H9 (cell line): ENCODE measurements at regions not wholly inside any gene's neighbourhood (a gene's known extent, or its start where the extent isn't known, plus 50 kb on each side); places are given as distances from the start of the nearest gene placed in this dataset.

Experiments
- DNase-seq: peaks from one replicate; pipeline ENCODE4 v3.0.0-alpha.2; 2017
- H2AFZ ChIP-seq: one replicate; pipeline ENCODE4 v1.6.1; 2013; ENCODE audit warnings: mild to moderate bottlenecking, low read length, control low read depth, moderate library complexity
- H2AK5ac ChIP-seq: 2 replicates; pipeline ENCODE4 v1.6.1; 2013; ENCODE audit warnings: low read length, control low read depth, mixed read lengths; ENCODE audit not compliant: insufficient read length
- H2BK120ac ChIP-seq: one replicate; pipeline ENCODE4 v1.6.1; 2013; ENCODE audit warnings: low read depth, mild to moderate bottlenecking, low read length, control low read depth, inconsistent platforms; ENCODE audit not compliant: poor library complexity, severe bottlenecking
- H2BK12ac ChIP-seq: 2 replicates; pipeline ENCODE4 v1.6.1; 2013; ENCODE audit warnings: low read length, control low read depth, mixed read lengths, low read depth; ENCODE audit not compliant: insufficient read length
- H2BK15ac ChIP-seq: 2 replicates; pipeline ENCODE4 v1.6.1; 2013; ENCODE audit warnings: low read depth, low read length, control low read depth
- H2BK20ac ChIP-seq: one replicate; pipeline ENCODE4 v1.6.1; 2013; ENCODE audit warnings: low read depth, mild to moderate bottlenecking, low read length, control low read depth, inconsistent platforms; ENCODE audit not compliant: poor library complexity, severe bottlenecking
- H2BK5ac ChIP-seq: 2 replicates; pipeline ENCODE4 v1.6.1; 2013; ENCODE audit warnings: low read length, control low read depth, mixed read lengths; ENCODE audit not compliant: insufficient read length
- H3K14ac ChIP-seq: 2 replicates; pipeline ENCODE4 v1.6.1; 2013; ENCODE audit warnings: low read length, control low read depth; ENCODE audit not compliant: insufficient read depth
- H3K18ac ChIP-seq: 2 replicates; pipeline ENCODE4 v1.6.1; 2013; ENCODE audit warnings: low read depth, mild to moderate bottlenecking, mixed read lengths, low read length, control low read depth; ENCODE audit not compliant: insufficient read length
- H3K23ac ChIP-seq: 2 replicates; pipeline ENCODE4 v1.6.1; 2013; ENCODE audit warnings: low read length, control low read depth, mixed read lengths, low read depth; ENCODE audit not compliant: insufficient read length
- H3K23me2 ChIP-seq: 2 replicates; pipeline ENCODE4 v1.6.1; 2013; ENCODE audit warnings: low read depth, mild to moderate bottlenecking, mixed read lengths, low read length, control low read depth; ENCODE audit not compliant: insufficient read length, poor library complexity, severe bottlenecking
- H3K27ac ChIP-seq: 2 replicates; pipeline ENCODE4 v1.5.1; 2013; ENCODE audit warnings: low read length, control low read depth, mixed read lengths, low read depth; ENCODE audit not compliant: insufficient read length
- H3K27me3 ChIP-seq: 2 replicates; pipeline ENCODE4 v1.6.1; 2013; ENCODE audit warnings: low read length, control low read depth, inconsistent platforms; ENCODE audit not compliant: insufficient read depth
- H3K4ac ChIP-seq: 2 replicates; pipeline ENCODE4 v1.6.1; 2013; ENCODE audit warnings: low read depth, mild to moderate bottlenecking, control low read depth, inconsistent platforms, low read length, moderate library complexity
- H3K4me1 ChIP-seq: 2 replicates; pipeline ENCODE4 v1.6.1; 2013; ENCODE audit warnings: low read length, control low read depth, inconsistent platforms; ENCODE audit not compliant: insufficient read depth
- H3K4me2 ChIP-seq: 2 replicates; pipeline ENCODE4 v1.6.1; 2013; ENCODE audit warnings: low read length, control low read depth, mixed read lengths; ENCODE audit not compliant: insufficient read length, insufficient read depth
- H3K56ac ChIP-seq: 2 replicates; pipeline ENCODE4 v1.6.1; 2013; ENCODE audit warnings: low read depth, mild to moderate bottlenecking, mixed read lengths, low read length, control low read depth; ENCODE audit not compliant: insufficient read length
- H3K79me1 ChIP-seq: 2 replicates; pipeline ENCODE4 v1.6.1; 2013; ENCODE audit warnings: low read depth, mild to moderate bottlenecking, moderate library complexity, low read length, control low read depth, inconsistent platforms; ENCODE audit not compliant: insufficient read depth, poor library complexity, severe bottlenecking
- H3K79me2 ChIP-seq: 2 replicates; pipeline ENCODE4 v1.6.1; 2013; ENCODE audit warnings: low read length, control low read depth, inconsistent platforms; ENCODE audit not compliant: insufficient read depth
- H3K9ac ChIP-seq: 2 replicates; pipeline ENCODE4 v1.6.1; 2013; ENCODE audit warnings: low read length, control low read depth, mixed read lengths; ENCODE audit not compliant: insufficient read length; ENCODE audit errors: extremely low read depth
- H3K9me3 ChIP-seq: one replicate; pipeline ENCODE4 v1.6.1; 2013; ENCODE audit warnings: low read depth, low read length, inconsistent platforms; ENCODE audit not compliant: control insufficient read depth
- H3T11ph ChIP-seq: one replicate; pipeline ENCODE4 v1.6.1; 2013; ENCODE audit warnings: mild to moderate bottlenecking, low read length, control low read depth, inconsistent platforms
- H4K20me1 ChIP-seq: one replicate; pipeline ENCODE4 v1.6.1; 2013; ENCODE audit not compliant: control insufficient read depth, insufficient read length, insufficient read depth
- H4K5ac ChIP-seq: 2 replicates; pipeline ENCODE4 v1.6.1; 2013; ENCODE audit warnings: low read depth, mild to moderate bottlenecking, mixed read lengths, low read length, control low read depth; ENCODE audit not compliant: insufficient read length
- H4K8ac ChIP-seq: replicated peaks from 2 replicates; pipeline ENCODE4 v1.6.1; 2013; ENCODE audit warnings: low read length, control low read depth, mixed read lengths, low read depth; ENCODE audit not compliant: insufficient read length
- H4K91ac ChIP-seq: 2 replicates; pipeline ENCODE4 v1.6.1; 2013; ENCODE audit warnings: low read depth, mild to moderate bottlenecking, moderate library complexity, mixed read lengths, low read length, control low read depth; ENCODE audit not compliant: insufficient read length
- H3K27ac Mint-ChIP-seq, 3 experiments: 2 replicates in 2 of 3; 3 replicates in 1 of 3; pipeline ENCODE4 v1.8.0; 2020 to 2021; ENCODE audit warnings: mixed read lengths in 3 of 3, mild to moderate bottlenecking in 1 of 3, moderate library complexity in 1 of 3
- H3K27me3 Mint-ChIP-seq: 2 replicates; pipeline ENCODE4 v1.8.0; 2021; ENCODE audit warnings: low read depth, mild to moderate bottlenecking, moderate library complexity, mixed read lengths
- H3K36me3 Mint-ChIP-seq, 3 experiments: 2 replicates in 2 of 3; 3 replicates in 1 of 3; pipeline ENCODE4 v1.8.0; 2020 to 2021; ENCODE audit warnings: low read depth in 3 of 3, mixed read lengths in 3 of 3; ENCODE audit not compliant: insufficient read depth in 1 of 3
- H3K4me1 Mint-ChIP-seq, 2 experiments: 2 replicates each; pipeline ENCODE4 v1.8.0; 2020; ENCODE audit warnings: mixed read lengths in 2 of 2
- H3K4me3 Mint-ChIP-seq, 2 experiments: 2 replicates in 1 of 2; 3 replicates in 1 of 2; pipeline ENCODE4 v1.8.0; 2020 to 2021; ENCODE audit warnings: mild to moderate bottlenecking in 2 of 2, mixed read lengths in 2 of 2, moderate library complexity in 1 of 2
- H3K9me3 Mint-ChIP-seq, 2 experiments: 2 replicates in 1 of 2; 3 replicates in 1 of 2; pipeline ENCODE4 v1.8.0; 2020; ENCODE audit warnings: mild to moderate bottlenecking in 2 of 2, mixed read lengths in 2 of 2, moderate library complexity in 1 of 2
- WGBS: extraction: QIAGEN DNeasy Blood & Tissue Kit; methylation state at CpG from one replicate; pipeline ENCODE4 v1.1.7; 2013; ENCODE audit warnings: missing lambda C conversion rate, low lambda C conversion rate, mixed read lengths; ENCODE audit not compliant: insufficient read length; ENCODE audit errors: extremely low coverage; 5-methylcytosine and 5-hydroxymethylcytosine counted together
- TF ChIP-seq, protein P1 (sequence below): fragments of 200-600 bp; sonication (generic); conservative IDR thresholded peaks from 3 replicates; pipeline ENCODE4 v1.8.0; 2021; ENCODE audit warnings: antibody characterized with exemption, mild to moderate bottlenecking

DNA sequence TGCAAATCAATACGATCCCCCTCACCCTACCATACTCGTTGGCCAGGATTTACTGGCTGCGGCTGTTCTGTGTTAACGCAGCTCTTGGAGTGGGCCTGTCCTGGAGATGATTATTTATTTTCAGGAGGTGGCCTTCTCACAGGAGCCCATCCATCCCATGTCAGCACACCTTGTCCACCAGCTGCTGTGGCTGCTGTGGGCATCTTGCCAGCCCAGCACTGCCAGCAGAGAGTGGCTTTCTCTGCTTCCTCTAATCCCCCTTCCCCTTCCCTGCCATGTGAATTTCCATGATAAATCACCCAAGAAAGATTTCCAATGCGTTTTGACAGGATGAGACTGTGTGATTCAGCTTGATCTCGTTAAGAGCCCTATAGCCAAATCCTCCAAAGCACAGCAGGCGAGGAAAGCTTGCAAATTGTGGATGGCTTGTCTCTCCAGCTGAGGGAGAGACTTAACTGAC is 309.1 kb upstream of the C11orf87 start:
- Histone ChIP-seq H2BK120ac (no peak overlapping the region), H3K27me3 (no peaks in the 10 kb centered on the region), H3K56ac (no peak overlapping the region), H2BK15ac (no peak overlapping the region), H2AFZ (no peak overlapping the region), H3K4me1 (peaks cover 3% of the 10 kb centered on the region; the same call in 1 of the 2 replicates), H3K9ac (no peak overlapping the region), H3K79me2 (no peaks in the 10 kb centered on the region), H3K14ac (no peak overlapping the region), H3K23ac (no peak overlapping the region), H3K4me2 (no peak overlapping the region), H2AK5ac (no peak overlapping the region), H4K8ac (no peak overlapping the region), H4K20me1 (no peaks in the 10 kb centered on the region), H3K9me3 (no peaks in the 10 kb centered on the region), H3K79me1 (no peaks in the 10 kb centered on the region), H3K23me2 (no peaks in the 10 kb centered on the region), H4K91ac (no peak overlapping the region), H2BK5ac (no peak overlapping the region), H3K27ac (no peak overlapping the region), H4K5ac (no peak overlapping the region), H2BK20ac (no peak overlapping the region), H3K18ac (no peak overlapping the region), H3T11ph (no peak overlapping the region), H2BK12ac (no peak overlapping the region), H3K4ac (no peak overlapping the region)
- no CpG with 5 or more reads among the region's 7 CpGs for whole genome bisulfite sequencing
- H3K27me3 Mint-ChIP-seq = no peaks in the 10 kb centered on the region
- no peak for DNase-seq
- H3K27ac Mint-ChIP-seq = peak overlapping the region in 1 of 3 experiments; percentile 3; a peak in 2 of 7 replicates
- H3K36me3 Mint-ChIP-seq = peaks cover 0 to 2% (median 0%) of the 10 kb centered on the region in 3 experiments; a peak in 1 of 7 replicates
- TF ChIP-seq, protein P1, sequence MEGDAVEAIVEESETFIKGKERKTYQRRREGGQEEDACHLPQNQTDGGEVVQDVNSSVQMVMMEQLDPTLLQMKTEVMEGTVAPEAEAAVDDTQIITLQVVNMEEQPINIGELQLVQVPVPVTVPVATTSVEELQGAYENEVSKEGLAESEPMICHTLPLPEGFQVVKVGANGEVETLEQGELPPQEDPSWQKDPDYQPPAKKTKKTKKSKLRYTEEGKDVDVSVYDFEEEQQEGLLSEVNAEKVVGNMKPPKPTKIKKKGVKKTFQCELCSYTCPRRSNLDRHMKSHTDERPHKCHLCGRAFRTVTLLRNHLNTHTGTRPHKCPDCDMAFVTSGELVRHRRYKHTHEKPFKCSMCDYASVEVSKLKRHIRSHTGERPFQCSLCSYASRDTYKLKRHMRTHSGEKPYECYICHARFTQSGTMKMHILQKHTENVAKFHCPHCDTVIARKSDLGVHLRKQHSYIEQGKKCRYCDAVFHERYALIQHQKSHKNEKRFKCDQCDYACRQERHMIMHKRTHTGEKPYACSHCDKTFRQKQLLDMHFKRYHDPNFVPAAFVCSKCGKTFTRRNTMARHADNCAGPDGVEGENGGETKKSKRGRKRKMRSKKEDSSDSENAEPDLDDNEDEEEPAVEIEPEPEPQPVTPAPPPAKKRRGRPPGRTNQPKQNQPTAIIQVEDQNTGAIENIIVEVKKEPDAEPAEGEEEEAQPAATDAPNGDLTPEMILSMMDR = no peak
- peak overlapping the region in 1 of 2 experiments; percentile 2; a peak in 2 of 5 replicates for H3K4me3 Mint-ChIP-seq
- H3K4me1 Mint-ChIP-seq = peaks cover 22 to 23% of the 10 kb centered on the region in 2 experiments
- no peaks in the 10 kb centered on the region for H3K9me3 Mint-ChIP-seq
